Limb (tissue), 2 donors: ENCODE measurements at regions not wholly inside any gene's neighbourhood (a gene's known extent, or its start where the extent isn't known, plus 50 kb on each side); places are given as distances from the start of the nearest gene placed in this dataset.
"Not testable (repeated sequence)": the region's sequence is repeated elsewhere in the genome, so short reads cannot be mapped to it uniquely, and the experiment has no call there.

Source experiments
- DNase-seq, 2 donors: peaks; one replicate each; pipeline ENCODE4 v3.0.0-alpha.2; 2016; ENCODE audit errors: extremely low spot score in 2 of 2

GRCh38 chr6:153568628-153569027 lies 437.5 kb upstream of the RGS17 start:
- peak in 1 of 2 donors; percentile 31 for DNase-seq

- no peak for DNase-seq
These were observed 433.7 kb upstream of the RGS17 start for GRCh38 chr6:153564803-153565202.

GRCh38 chr6:153563001-153563400 lies 431.9 kb upstream of the RGS17 start:
- DNase-seq, result no peak

- no peak for DNase-seq
These were observed 422.5 kb upstream of the RGS17 start for GRCh38 chr6:153553627-153554026.

- DNase-seq, result no peak
These were observed 408.5 kb upstream of the RGS17 start for GRCh38 chr6:153539602-153540001.

GRCh38 chr6:153538491-153538890 lies 407.4 kb upstream of the RGS17 start:
- DNase-seq, result no peak

GRCh38 chr6:153537422-153537821 lies 406.3 kb upstream of the RGS17 start:
- no peak for DNase-seq

GRCh38 chr6:153526479-153526878 lies 395.4 kb upstream of the RGS17 start:
- no peak for DNase-seq

GRCh38 chr6:153525998-153526397 lies 394.9 kb upstream of the RGS17 start:
- no peak for DNase-seq

- DNase-seq, result no peak
These were observed 392.3 kb upstream of the RGS17 start for GRCh38 chr6:153523390-153523789.

GRCh38 chr6:153511896-153512496 lies 380.9 kb upstream of the RGS17 start:
- DNase-seq, result peak in 1 of 2 donors; percentile 4

- DNase-seq, result no peak
These were observed 372.7 kb upstream of the RGS17 start for GRCh38 chr6:153503810-153504209.

GRCh38 chr6:153493501-153493900 lies 362.4 kb upstream of the RGS17 start:
- DNase-seq, result no peak

GRCh38 chr6:153489479-153489878 lies 358.4 kb upstream of the RGS17 start:
- DNase-seq, result no peak

- no peak for DNase-seq
These were observed 357.2 kb upstream of the RGS17 start for GRCh38 chr6:153488267-153488666.

- DNase-seq, result no peak
These were observed 354.0 kb upstream of the RGS17 start for GRCh38 chr6:153485072-153485471.

- DNase-seq, result no peak
These were observed 353.0 kb upstream of the RGS17 start for GRCh38 chr6:153484056-153484455.

GRCh38 chr6:153476243-153476642 lies 345.2 kb upstream of the RGS17 start:
- DNase-seq, result no peak

- DNase-seq, result no peak
These were observed 334.0 kb upstream of the RGS17 start for GRCh38 chr6:153465050-153465449.

- DNase-seq, result no peak
These were observed 318.2 kb upstream of the RGS17 start for GRCh38 chr6:153449279-153449678.

- not testable (repeated sequence) for DNase-seq
These were observed 311.7 kb upstream of the RGS17 start for GRCh38 chr6:153442749-153443148.

- no peak for DNase-seq
These were observed 311.0 kb upstream of the RGS17 start for GRCh38 chr6:153442096-153442495.

GRCh38 chr6:153437193-153437592 lies 306.1 kb upstream of the RGS17 start:
- DNase-seq, result no peak

- no peak for DNase-seq
These were observed 305.3 kb upstream of the RGS17 start for GRCh38 chr6:153436351-153436750.
